HEK293T (cell line): ENCODE measurements at regions not wholly inside any gene's neighbourhood (a gene's known extent, or its start where the extent isn't known, plus 50 kb on each side); places are given as distances from the start of the nearest gene placed in this dataset.

Experiments used
- CTCF ChIA-PET: fragments of 350-600 bp; formaldehyde crosslinking; extraction: SDS; loops from one replicate; lab custom pipeline; 2021; ENCODE audit warnings: antibody characterized with exemption, inconsistent platforms; lab: Yijun Ruan, JAX
- POLR2A ChIA-PET: fragments of 350-600 bp; formaldehyde crosslinking; extraction: SDS; loops from one replicate; lab custom pipeline; 2020; ENCODE audit warnings: antibody characterized with exemption, inconsistent platforms; lab: Yijun Ruan, JAX
- DNase-seq: peaks from one replicate; pipeline ENCODE4 v3.0.0; 2012; ENCODE audit warnings: mixed read lengths; ENCODE audit errors: extremely low spot score
- ARNT ChIP-seq: fragments of 450-650 bp; IDR thresholded peaks from 2 replicates; pipeline ENCODE4 v1.6.1; 2017; ENCODE audit warnings: mild to moderate bottlenecking
- BHLHE40 ChIP-seq: fragments of 450-650 bp; IDR thresholded peaks from 2 replicates; pipeline ENCODE4 v1.6.1; 2016; ENCODE audit warnings: mild to moderate bottlenecking, moderate library complexity, borderline replicate concordance
- CTBP1 ChIP-seq: fragments of 450-650 bp; IDR thresholded peaks from 2 replicates; pipeline ENCODE4 v1.6.1; 2016; ENCODE audit warnings: borderline replicate concordance
- ELF4 ChIP-seq: fragments of 450-650 bp; IDR thresholded peaks from 2 replicates; pipeline ENCODE4 v1.6.1; 2017; ENCODE audit warnings: antibody characterized with exemption
- FOXA1 ChIP-seq: fragments of 450-650 bp; IDR thresholded peaks from 2 replicates; pipeline ENCODE4 v1.6.1; 2016; ENCODE audit warnings: mild to moderate bottlenecking
- FOXK2 ChIP-seq: fragments of 450-650 bp; IDR thresholded peaks from 2 replicates; pipeline ENCODE4 v1.6.1; 2016; ENCODE audit warnings: mild to moderate bottlenecking
- FOXM1 ChIP-seq: fragments of 450-650 bp; IDR thresholded peaks from 2 replicates; pipeline ENCODE4 v1.6.1; 2017; ENCODE audit warnings: mild to moderate bottlenecking, borderline replicate concordance
- HDGF ChIP-seq: fragments of 450-650 bp; IDR thresholded peaks from 2 replicates; pipeline ENCODE4 v1.6.1; 2017; ENCODE audit warnings: antibody characterized with exemption, borderline replicate concordance
- L3MBTL2 ChIP-seq: fragments of 450-650 bp; conservative IDR thresholded peaks from 2 replicates; pipeline ENCODE4 v1.6.1; 2016; ENCODE audit warnings: mild to moderate bottlenecking
- LEF1 ChIP-seq: fragments of 450-650 bp; IDR thresholded peaks from 2 replicates; pipeline ENCODE4 v1.6.1; 2017; ENCODE audit warnings: mild to moderate bottlenecking, borderline replicate concordance
- NFRKB ChIP-seq: fragments of 450-650 bp; IDR thresholded peaks from 2 replicates; pipeline ENCODE4 v1.6.1; 2016; ENCODE audit warnings: mild to moderate bottlenecking, moderate library complexity
- SP1 ChIP-seq: fragments of 450-650 bp; IDR thresholded peaks from 2 replicates; pipeline ENCODE4 v1.6.1; 2017
- SUZ12 ChIP-seq: fragments of 450-650 bp; IDR thresholded peaks from 2 replicates; pipeline ENCODE4 v1.6.1; 2016; ENCODE audit warnings: mild to moderate bottlenecking
- TARDBP ChIP-seq: fragments of 450-650 bp; IDR thresholded peaks from 2 replicates; pipeline ENCODE4 v1.6.1; 2016
- ZNF384 ChIP-seq: fragments of 450-650 bp; IDR thresholded peaks from 2 replicates; pipeline ENCODE4 v1.6.1; 2016
- TF ChIP-seq, protein P1 (sequence below): fragments of 450-650 bp; IDR thresholded peaks from 2 replicates; pipeline ENCODE4 v1.6.1; 2016

DNA sequence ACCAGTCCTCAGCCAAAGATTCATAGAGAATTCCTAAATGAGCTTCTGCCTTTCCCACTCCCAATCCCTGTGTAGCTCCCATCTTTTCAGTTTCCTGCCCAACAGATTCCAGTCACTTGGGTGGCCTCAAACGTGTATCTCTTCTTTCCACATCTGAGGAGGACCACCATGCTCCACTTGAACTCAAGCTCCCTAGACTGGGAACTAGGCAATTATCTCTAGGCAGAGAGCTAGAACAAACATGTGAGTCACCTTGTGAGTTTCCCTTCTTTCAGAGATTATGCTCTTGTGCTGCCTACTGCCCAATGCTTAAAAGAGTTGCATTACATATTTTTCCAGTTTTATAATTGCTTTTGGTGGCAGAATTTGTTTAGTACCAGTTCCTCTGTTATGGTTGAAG lies 178.0 kb downstream of the MDFIC start:
- no peak for DNase-seq
- CTCF ChIA-PET: no interaction called here

DNA sequence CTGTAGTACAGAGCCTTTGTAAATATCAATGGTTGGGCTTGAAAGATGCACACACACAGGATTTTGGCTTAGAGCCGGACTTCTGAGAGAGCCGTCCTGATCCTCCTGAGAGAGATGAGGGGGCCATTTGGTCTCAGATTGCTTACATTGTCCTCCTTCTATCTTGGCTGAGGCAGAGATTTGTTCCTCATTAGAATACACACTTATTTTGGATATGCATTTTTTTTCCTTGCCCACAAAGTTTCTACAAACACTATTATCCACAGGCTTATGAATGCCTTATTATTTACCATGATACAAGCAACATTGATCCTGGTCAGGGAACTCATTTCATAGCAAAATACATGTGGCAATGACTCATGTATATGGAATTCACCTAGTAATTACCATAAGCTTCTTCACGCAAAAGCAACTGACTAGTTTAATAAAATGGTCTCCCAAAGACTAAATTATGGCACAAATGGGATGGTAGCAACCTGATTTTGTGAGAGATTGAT lies 175.3 kb downstream of the MDFIC start:
- CTCF ChIA-PET: interaction anchor here (0.6 kb wide), 1 partner anchor 379 kb away, joined by 3 read pairs; no protein-coding TSS in a partner anchor
- TF ChIP-seq LEF1: no peak
- TF ChIP-seq ZNF384: no peak
- TF ChIP-seq, protein P1, sequence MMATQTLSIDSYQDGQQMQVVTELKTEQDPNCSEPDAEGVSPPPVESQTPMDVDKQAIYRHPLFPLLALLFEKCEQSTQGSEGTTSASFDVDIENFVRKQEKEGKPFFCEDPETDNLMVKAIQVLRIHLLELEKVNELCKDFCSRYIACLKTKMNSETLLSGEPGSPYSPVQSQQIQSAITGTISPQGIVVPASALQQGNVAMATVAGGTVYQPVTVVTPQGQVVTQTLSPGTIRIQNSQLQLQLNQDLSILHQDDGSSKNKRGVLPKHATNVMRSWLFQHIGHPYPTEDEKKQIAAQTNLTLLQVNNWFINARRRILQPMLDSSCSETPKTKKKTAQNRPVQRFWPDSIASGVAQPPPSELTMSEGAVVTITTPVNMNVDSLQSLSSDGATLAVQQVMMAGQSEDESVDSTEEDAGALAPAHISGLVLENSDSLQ: no peak
- TF ChIP-seq SP1: no peak
- TF ChIP-seq HDGF: no peak
- TF ChIP-seq NFRKB: no peak
- no peak for TF ChIP-seq FOXA1
- TF ChIP-seq SUZ12: no peak
- TF ChIP-seq L3MBTL2: no peak
- no peak for TF ChIP-seq BHLHE40
- POLR2A ChIA-PET: no interaction called here
- no peak for DNase-seq

More for the DNA sequence above, 178.0 kb downstream of the MDFIC start:
- TF ChIP-seq CTBP1 (no peak), SUZ12 (no peak), L3MBTL2 (no peak), FOXK2 (no peak), FOXM1 (no peak), TARDBP (no peak), LEF1 (no peak), ARNT (no peak), HDGF (no peak), SP1 (no peak)
- TF ChIP-seq, protein P1: no peak
- POLR2A ChIA-PET: no interaction called here

DNA sequence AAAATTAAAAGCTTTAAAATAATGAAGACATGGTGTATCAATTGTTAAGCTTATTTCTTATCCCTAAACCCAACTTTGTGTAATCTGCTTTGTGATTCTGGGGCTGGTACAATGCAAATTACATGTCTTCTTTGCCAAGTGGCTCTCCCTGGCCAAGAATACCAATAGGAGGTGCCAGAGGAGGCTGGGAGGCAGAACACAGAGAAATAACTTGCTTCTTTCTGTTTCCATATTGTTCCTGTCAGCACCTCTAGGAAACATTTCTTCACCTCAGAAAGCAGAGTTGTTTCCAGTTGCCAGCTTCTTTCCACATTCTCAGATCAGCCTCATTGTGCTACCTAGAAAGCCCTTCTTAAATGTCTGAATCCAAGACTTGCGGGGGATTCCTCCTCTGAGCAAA lies 174.4 kb downstream of the MDFIC start:
- no peak for DNase-seq

DNA sequence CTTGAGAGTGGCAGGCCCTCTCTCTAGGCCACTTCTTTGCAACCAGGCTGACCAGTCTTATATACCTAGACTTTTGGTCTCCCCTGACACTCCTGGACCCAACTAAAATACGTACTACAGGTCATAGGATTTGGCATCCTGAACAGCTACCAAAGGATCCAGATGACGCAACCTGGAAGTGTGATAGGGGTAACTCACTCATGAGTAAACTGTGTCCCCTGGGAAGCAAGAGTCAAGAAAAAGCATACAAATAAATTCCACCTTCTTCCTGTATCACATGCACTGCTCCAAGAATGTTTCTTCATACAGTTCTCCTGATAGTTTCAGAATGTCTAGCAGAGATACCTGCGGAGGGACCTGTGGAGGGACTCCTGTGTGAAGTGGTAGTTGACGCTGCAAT lies 172.3 kb downstream of the MDFIC start:
- no peak for DNase-seq
- ChIA-PET CTCF (no interaction called here), POLR2A (no interaction called here)
- TF ChIP-seq FOXA1: no peak
- TF ChIP-seq NFRKB: no peak
- TF ChIP-seq L3MBTL2: no peak
- no peak for TF ChIP-seq HDGF
- no peak for TF ChIP-seq FOXM1
- no peak for TF ChIP-seq FOXK2
- no peak for TF ChIP-seq SUZ12
- TF ChIP-seq ARNT: no peak

More for the DNA sequence above, 174.4 kb downstream of the MDFIC start:
- CTCF ChIA-PET: interaction anchor here (0.6 kb wide), 1 partner anchor 380 kb away, joined by 3 read pairs; no protein-coding TSS in a partner anchor
- POLR2A ChIA-PET: no interaction called here
- no peak for TF ChIP-seq BHLHE40
- TF ChIP-seq CTBP1: no peak
- TF ChIP-seq ARNT: no peak
- no peak for TF ChIP-seq ZNF384

DNA sequence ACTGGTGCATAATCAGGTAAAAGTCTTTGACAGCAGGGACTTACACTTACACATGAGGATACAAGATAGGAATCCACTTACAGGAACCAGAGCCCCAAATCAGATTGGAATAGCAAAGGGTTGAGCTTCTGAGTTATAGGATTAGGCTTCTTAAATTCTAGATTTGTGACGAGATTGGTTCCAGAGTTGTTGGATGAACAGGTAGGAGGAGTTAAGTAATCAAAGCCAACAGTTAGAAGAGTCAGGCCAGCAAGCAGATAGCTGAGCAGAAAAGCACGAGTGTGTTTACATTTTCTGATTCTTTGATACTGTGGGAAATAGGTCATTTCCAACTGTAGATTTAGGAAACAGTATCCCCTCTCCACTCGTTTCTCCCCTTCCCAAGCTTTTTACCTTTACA lies 167.0 kb downstream of the MDFIC start:
- no peak for DNase-seq
- TF ChIP-seq L3MBTL2: no peak
- no peak for TF ChIP-seq FOXK2
- no peak for TF ChIP-seq LEF1
- TF ChIP-seq NFRKB: no peak
- TF ChIP-seq FOXA1: no peak
- TF ChIP-seq FOXM1: no peak
- no peak for TF ChIP-seq CTBP1
- no peak for TF ChIP-seq ZNF384
- TF ChIP-seq SP1: no peak
- no peak for TF ChIP-seq ARNT
- TF ChIP-seq BHLHE40: no peak
- TF ChIP-seq, protein P1: no peak
- TF ChIP-seq SUZ12: no peak
- no peak for TF ChIP-seq HDGF
- no peak for TF ChIP-seq ELF4
- no peak for TF ChIP-seq TARDBP
- ChIA-PET POLR2A (no interaction called here), CTCF (interaction anchor here (0.6 kb wide), 1 partner anchor 27 kb away, joined by 3 read pairs; no protein-coding TSS in a partner anchor)

DNA sequence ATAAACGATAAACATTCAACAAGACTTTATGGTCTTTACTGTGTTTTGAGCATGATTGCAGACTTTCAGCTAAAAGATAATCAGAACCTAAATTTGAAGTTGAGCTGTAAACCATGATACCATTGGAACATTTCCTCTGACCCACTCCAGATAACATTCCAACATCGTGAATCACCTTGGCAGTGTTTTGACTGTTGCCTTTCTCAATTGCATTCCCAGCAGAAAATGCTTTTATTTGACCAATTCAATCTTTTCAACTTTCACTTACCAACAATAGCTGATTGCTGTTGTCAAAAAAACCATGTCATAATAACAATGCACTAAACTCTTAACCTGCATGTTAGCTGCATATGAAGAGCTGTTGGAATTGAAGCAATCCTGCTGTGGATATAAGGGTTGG lies 165.5 kb downstream of the MDFIC start:
- ChIA-PET CTCF (no interaction called here), POLR2A (no interaction called here)
- TF ChIP-seq FOXM1: no peak
- no peak for TF ChIP-seq ELF4
- TF ChIP-seq SUZ12: no peak
- TF ChIP-seq ZNF384: no peak
- TF ChIP-seq ARNT: no peak
- TF ChIP-seq FOXA1: no peak
- no peak for DNase-seq
